Gastroesophageal sphincter (tissue), 4 donors: ENCODE measurements at regions not wholly inside any gene's neighbourhood (a gene's known extent, or its start where the extent isn't known, plus 50 kb on each side); places are given as distances from the start of the nearest gene placed in this dataset.

Experiments used
- ATAC-seq: fragments of 150-250 bp; one replicate; pipeline ENCODE4 v1.9.1; 2016; ENCODE audit warnings: mild to moderate bottlenecking, moderate library complexity
- H3K27ac ChIP-seq, 4 donors: fragments of 200-600 bp; sonication (generic) in 3 of 4; 1 replicate in 3 of 4; 2 replicates in 1 of 4; pipeline ENCODE4 v1.5.1; 2016 to 2019
- H3K27me3 ChIP-seq: fragments of 200-600 bp; sonication (generic); one replicate; pipeline ENCODE4 v1.5.1; 2019
- H3K36me3 ChIP-seq, 2 donors: fragments of 200-600 bp; sonication (generic); one replicate each; pipeline ENCODE4 v1.5.1; 2019; ENCODE audit warnings: control low read depth in 1 of 2
- H3K4me1 ChIP-seq, 3 donors: fragments of 200-600 bp; sonication (generic); 1 replicate in 2 of 3; 2 replicates in 1 of 3; pipeline ENCODE4 v1.5.1; 2016 to 2019; ENCODE audit warnings: control low read depth in 2 of 3
- H3K4me3 ChIP-seq, 2 donors: fragments of 200-600 bp; sonication (generic); one replicate each; pipeline ENCODE4 v1.5.1; 2019; ENCODE audit warnings: mild to moderate bottlenecking in 1 of 2, moderate library complexity in 1 of 2
- H3K9me3 ChIP-seq, 3 donors: fragments of 200-600 bp; sonication (generic); one replicate each; pipeline ENCODE4 v1.5.1; 2017 to 2019; ENCODE audit warnings: control low read depth in 2 of 3
- CTCF ChIP-seq, 4 experiments: fragments of 200-600 bp in 2 of 4; fragments of 450-650 bp in 2 of 4; sonication (generic) in 1 of 4; IDR thresholded peaks; one replicate each; pipeline ENCODE4 v1.5.1; 2017 to 2019; ENCODE audit warnings: antibody characterized with exemption in 4 of 4, mild to moderate bottlenecking in 2 of 4, moderate library complexity in 2 of 4
- EP300 ChIP-seq: sonication (generic); formaldehyde crosslinking; IDR thresholded peaks from one replicate; pipeline ENCODE4 v1.6.1; 2017; ENCODE audit warnings: antibody characterized with exemption, mild to moderate bottlenecking
- POLR2A ChIP-seq, 2 donors: fragments of 450-650 bp; IDR thresholded peaks; one replicate each; pipeline ENCODE4 v1.6.1; 2017; ENCODE audit warnings: antibody characterized with exemption in 2 of 2, mild to moderate bottlenecking in 2 of 2, moderate library complexity in 1 of 2
- POLR2AphosphoS5 ChIP-seq: sonication (generic); formaldehyde crosslinking; IDR thresholded peaks from one replicate; pipeline ENCODE4 v1.6.1; 2017; ENCODE audit warnings: antibody characterized with exemption
- WGBS, 2 donors: methylation state at CpG; one replicate each; pipeline ENCODE4 v1.1.5; 2018; ENCODE audit warnings: low coverage in 1 of 2; 5-methylcytosine and 5-hydroxymethylcytosine counted together

- Histone ChIP-seq H3K36me3 (no peaks in the 10 kb centered on the region), H3K4me3 (no peak overlapping the region), H3K27me3 (no peaks in the 10 kb centered on the region), H3K4me1 (no peaks in the 10 kb centered on the region), H3K27ac (no peak overlapping the region), H3K9me3 (peaks cover 0 to 15% (median 0%) of the 10 kb centered on the region in 3 donors)
- ATAC-seq = no peak
- no peak for TF ChIP-seq POLR2A (IDR thresholded peaks at IDR 0.05)
- TF ChIP-seq EP300 = no peak
- no peak for TF ChIP-seq POLR2AphosphoS5
- TF ChIP-seq CTCF (IDR thresholded peaks at IDR 0.05) = no peak
- 83 to 91% methylated on average over 3 of the region's 3 CpGs for WGBS, 2 donors
These were observed 789.0 kb downstream of the PLA2G4A start for GRCh38 chr1:187617776-187618175.

GRCh38 chr1:187619175-187619574 lies 790.4 kb downstream of the PLA2G4A start:
- no peak for ATAC-seq

GRCh38 chr1:187621951-187622350 lies 793.2 kb downstream of the PLA2G4A start:
- Histone ChIP-seq H3K9me3 (peaks cover 0 to under 1% (median 0%) of the 10 kb centered on the region in 3 donors), H3K4me3 (no peak overlapping the region), H3K27ac (no peak overlapping the region), H3K4me1 (no peaks in the 10 kb centered on the region), H3K27me3 (no peaks in the 10 kb centered on the region), H3K36me3 (no peaks in the 10 kb centered on the region)
- WGBS, 2 donors = 59 to 82% methylated on average over 3 of the region's 3 CpGs
- no peak for TF ChIP-seq EP300
- TF ChIP-seq POLR2AphosphoS5 = no peak
- TF ChIP-seq POLR2A (IDR thresholded peaks at IDR 0.05) = no peak
- no peak for TF ChIP-seq CTCF (IDR thresholded peaks at IDR 0.05)
- no peak for ATAC-seq

More at GRCh38 chr1:187619175-187619574, 790.4 kb downstream of the PLA2G4A start:
- H3K9me3 ChIP-seq = peaks cover 0 to 15% (median 0%) of the 10 kb centered on the region in 3 donors
- no peaks in the 10 kb centered on the region for H3K36me3 ChIP-seq
- no peak overlapping the region for H3K27ac ChIP-seq
- TF ChIP-seq POLR2A (IDR thresholded peaks at IDR 0.05) (no peak), EP300 (no peak), CTCF (IDR thresholded peaks at IDR 0.05) (no peak), POLR2AphosphoS5 (no peak)
- no peaks in the 10 kb centered on the region for H3K27me3 ChIP-seq
- no peak overlapping the region for H3K4me3 ChIP-seq
- no peaks in the 10 kb centered on the region for H3K4me1 ChIP-seq

GRCh38 chr1:187622545-187622944 lies 793.8 kb downstream of the PLA2G4A start:
- no peak for ATAC-seq
- H3K27me3 ChIP-seq = no peaks in the 10 kb centered on the region
- WGBS, 2 donors = 29 to 36% methylated on average over 1 of the region's 1 CpG
- no peaks in the 10 kb centered on the region for H3K4me1 ChIP-seq
- no peak overlapping the region for H3K27ac ChIP-seq
- H3K4me3 ChIP-seq = no peak overlapping the region
- no peaks in the 10 kb centered on the region for H3K9me3 ChIP-seq
- H3K36me3 ChIP-seq = no peaks in the 10 kb centered on the region
- no peak for TF ChIP-seq POLR2A (IDR thresholded peaks at IDR 0.05)
- TF ChIP-seq POLR2AphosphoS5 = no peak
- no peak for TF ChIP-seq CTCF (IDR thresholded peaks at IDR 0.05)
- no peak for TF ChIP-seq EP300

- no peaks in the 10 kb centered on the region for H3K4me1 ChIP-seq
- H3K9me3 ChIP-seq = no peaks in the 10 kb centered on the region
- no peak overlapping the region for H3K27ac ChIP-seq
- 72 to 76% methylated on average over 2 of the region's 2 CpGs for WGBS, 2 donors
- TF ChIP-seq EP300 = no peak
- no peak for TF ChIP-seq POLR2AphosphoS5
- TF ChIP-seq CTCF (IDR thresholded peaks at IDR 0.05) = no peak
- TF ChIP-seq POLR2A (IDR thresholded peaks at IDR 0.05) = no peak
- H3K4me3 ChIP-seq = no peak overlapping the region
- ATAC-seq = no peak
- no peaks in the 10 kb centered on the region for H3K27me3 ChIP-seq
- H3K36me3 ChIP-seq = no peaks in the 10 kb centered on the region
These were observed 796.2 kb downstream of the PLA2G4A start for GRCh38 chr1:187624812-187625545.
